ENCODE measurements at regions not wholly inside any gene's neighbourhood (a gene's known extent, or its start where the extent isn't known, plus 50 kb on each side); places are given as distances from the start of the nearest gene placed in this dataset.
A peak's percentile ranks its signal among the peaks of the same experiment; 100 is the strongest.

GRCh38 chr9:82922686-82923085 lies 140.3 kb downstream of the RASEF start:
- no peaks in the 10 kb centered on the region for H3K9me3 ChIP-seq (ENCODE audit: low read depth, low read length, poor library complexity, severe bottlenecking)
- H3K27me3 ChIP-seq (replicated peaks; ENCODE audit: insufficient read depth, low read depth, low read length, poor library complexity), result peaks cover 32% of the 10 kb centered on the region
- POLR2A ChIA-PET (ENCODE audit: low non-redundant PET), result no interaction called here
- CTCF ChIA-PET, result no interaction called here
- no TSS peak for BruUV-seq (replicated peaks)
- TF ChIP-seq EZH2 (IDR thresholded peaks at IDR 0.05; ENCODE audit: borderline replicate concordance, low read depth, low read length, poor library complexity, severe bottlenecking) (no peak), CTCF (conservative IDR thresholded peaks at IDR 0.05; ENCODE audit: low read depth, low read length) (no peak)
- H3K4me3 ChIP-seq (ENCODE audit: low read depth, low read length, poor library complexity, severe bottlenecking), result no peak overlapping the region
- H3K27ac ChIP-seq (ENCODE audit: low read depth, low read length, poor library complexity, severe bottlenecking), result no peak overlapping the region
- intact Hi-C loops (cut with micrococcal nuclease; ENCODE audit: unreplicated experiment), result no loop called here
- H3K4me1 ChIP-seq (ENCODE audit: insufficient read depth, low read length, poor library complexity, severe bottlenecking), result peaks cover 8% of the 10 kb centered on the region
- DNase-seq (ENCODE audit: low spot score), result no peak
- H3K36me3 ChIP-seq (ENCODE audit: insufficient read depth, low read length, poor library complexity, severe bottlenecking), result no peaks in the 10 kb centered on the region

GRCh38 chr9:82923092-82923911 lies 139.6 kb downstream of the RASEF start:
- no peak overlapping the region for H3K27ac ChIP-seq (ENCODE audit: low read depth, low read length, poor library complexity, severe bottlenecking)
- CTCF ChIA-PET, result no interaction called here
- TF ChIP-seq EZH2 (IDR thresholded peaks at IDR 0.05; ENCODE audit: borderline replicate concordance, low read depth, low read length, poor library complexity, severe bottlenecking) (no peak), CTCF (conservative IDR thresholded peaks at IDR 0.05; ENCODE audit: low read depth, low read length) (no peak)

GRCh38 chr9:82923912-82924605 lies 138.9 kb downstream of the RASEF start:
- no peaks in the 10 kb centered on the region for H3K9me3 ChIP-seq (ENCODE audit: low read depth, low read length, poor library complexity, severe bottlenecking)
- ChIA-PET POLR2A (ENCODE audit: low non-redundant PET) (no interaction called here), CTCF (no interaction called here)
- BruUV-seq (replicated peaks), result no TSS peak
- peaks cover 8% of the 10 kb centered on the region for H3K4me1 ChIP-seq (ENCODE audit: insufficient read depth, low read length, poor library complexity, severe bottlenecking)
- no peak overlapping the region for H3K27ac ChIP-seq (ENCODE audit: low read depth, low read length, poor library complexity, severe bottlenecking)
- H3K4me3 ChIP-seq (ENCODE audit: low read depth, low read length, poor library complexity, severe bottlenecking), result no peak overlapping the region
- DNase-seq (ENCODE audit: low spot score), result no peak
- intact Hi-C loops (cut with micrococcal nuclease; ENCODE audit: unreplicated experiment), result no loop called here
- TF ChIP-seq EZH2 (IDR thresholded peaks at IDR 0.05; ENCODE audit: borderline replicate concordance, low read depth, low read length, poor library complexity, severe bottlenecking) (no peak), CTCF (conservative IDR thresholded peaks at IDR 0.05; ENCODE audit: low read depth, low read length) (no peak)
- no peaks in the 10 kb centered on the region for H3K36me3 ChIP-seq (ENCODE audit: insufficient read depth, low read length, poor library complexity, severe bottlenecking)
- H3K27me3 ChIP-seq (replicated peaks; ENCODE audit: insufficient read depth, low read depth, low read length, poor library complexity), result peaks cover 32% of the 10 kb centered on the region

More at GRCh38 chr9:82923092-82923911, 139.6 kb downstream of the RASEF start:
- BruUV-seq (replicated peaks), result no TSS peak
- Histone ChIP-seq H3K4me3 (ENCODE audit: low read depth, low read length, poor library complexity, severe bottlenecking) (no peak overlapping the region), H3K27me3 (replicated peaks; ENCODE audit: insufficient read depth, low read depth, low read length, poor library complexity) (peaks cover 32% of the 10 kb centered on the region), H3K9me3 (ENCODE audit: low read depth, low read length, poor library complexity, severe bottlenecking) (no peaks in the 10 kb centered on the region), H3K4me1 (ENCODE audit: insufficient read depth, low read length, poor library complexity, severe bottlenecking) (peaks cover 8% of the 10 kb centered on the region), H3K36me3 (ENCODE audit: insufficient read depth, low read length, poor library complexity, severe bottlenecking) (no peaks in the 10 kb centered on the region)
- DNase-seq (ENCODE audit: low spot score), result peak; percentile 71
- POLR2A ChIA-PET (ENCODE audit: low non-redundant PET), result no interaction called here
- intact Hi-C loops (cut with micrococcal nuclease; ENCODE audit: unreplicated experiment), result no loop called here

Measured in A673 (cell line).